ENCODE measurements at regions not wholly inside any gene's neighbourhood (a gene's known extent, or its start where the extent isn't known, plus 50 kb on each side); places are given as distances from the start of the nearest gene placed in this dataset.

GRCh38 chr2:508121-508520 is 169.1 kb downstream of the TMEM18 start:
- DNase-seq, result no peak

DNA sequence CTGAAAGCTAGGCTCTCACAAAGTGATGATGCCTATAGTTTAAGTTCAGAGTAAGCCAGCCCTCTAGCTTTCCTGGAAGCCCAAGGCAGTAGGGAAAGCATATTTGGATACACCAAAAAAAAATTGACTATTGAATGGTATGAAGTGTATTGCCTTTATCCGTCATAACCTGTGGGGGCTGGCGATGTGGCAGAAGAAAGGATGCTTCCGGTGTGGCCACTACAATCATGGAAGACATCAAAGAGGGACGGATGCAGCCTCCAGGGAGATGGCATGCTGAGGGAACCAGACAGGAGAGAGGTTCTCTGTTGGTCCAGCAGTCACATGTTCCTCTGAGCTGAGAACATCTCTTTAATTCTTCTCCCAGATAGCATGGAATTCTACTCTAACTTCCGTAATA is 170.3 kb downstream of the TMEM18 start:
- DNase-seq, result no peak

- DNase-seq, result no peak
These were observed 170.8 kb downstream of the TMEM18 start for GRCh38 chr2:506451-506850.

DNA sequence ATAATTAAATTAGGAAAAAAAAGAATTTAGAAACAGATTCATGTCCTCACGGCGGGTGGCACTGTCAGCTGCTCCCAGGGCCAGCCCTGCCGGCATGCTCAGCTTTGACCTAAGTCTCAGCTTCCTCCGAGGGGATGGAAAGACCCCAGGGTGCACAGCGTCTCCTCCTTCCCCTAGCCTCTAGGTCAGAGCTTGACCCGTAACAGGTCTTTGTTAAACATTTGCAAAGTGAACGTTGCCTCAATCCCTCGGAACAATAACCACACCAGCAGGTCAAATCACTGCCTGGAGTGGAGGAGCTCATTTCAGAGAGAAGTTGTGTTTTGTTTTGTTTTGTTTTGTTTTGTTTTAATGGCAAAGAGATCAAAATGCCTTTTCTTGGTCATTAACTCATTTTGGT is 171.3 kb downstream of the TMEM18 start:
- no peak for DNase-seq

DNA sequence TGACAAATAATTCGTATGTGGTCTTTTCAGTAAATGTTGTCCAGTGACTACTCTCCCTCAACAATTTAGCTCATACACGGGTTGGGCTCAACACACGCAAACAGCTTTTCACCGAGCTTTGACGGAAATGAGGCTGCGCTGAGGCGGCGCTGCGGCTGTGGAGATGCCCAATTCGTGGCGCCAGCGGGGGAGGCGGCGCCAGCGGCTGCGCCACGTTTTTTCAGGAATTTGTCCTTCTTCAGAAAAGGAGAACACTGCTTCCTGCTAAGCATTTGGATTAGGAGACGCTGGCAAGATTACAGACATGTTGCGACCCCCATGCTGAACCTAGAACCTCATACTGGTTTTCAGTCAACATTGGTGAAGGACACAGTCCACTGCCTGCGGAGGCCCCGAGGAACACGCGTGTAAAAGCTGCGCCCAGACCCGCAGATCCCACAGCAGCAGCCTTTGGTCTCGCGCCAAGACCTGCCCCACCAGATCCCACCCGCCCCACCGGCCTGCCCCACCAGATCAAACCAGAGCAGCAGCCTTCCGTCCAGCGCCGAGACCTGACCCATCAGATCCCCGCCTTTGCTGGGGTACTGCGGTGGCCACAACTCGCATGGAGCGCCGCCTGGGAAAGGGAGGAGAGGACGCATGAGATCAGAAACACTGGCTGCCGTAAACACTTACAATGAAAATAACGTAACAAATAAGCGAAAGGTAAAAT is 173.8 kb downstream of the TMEM18 start:
- DNase-seq, result no peak

DNA sequence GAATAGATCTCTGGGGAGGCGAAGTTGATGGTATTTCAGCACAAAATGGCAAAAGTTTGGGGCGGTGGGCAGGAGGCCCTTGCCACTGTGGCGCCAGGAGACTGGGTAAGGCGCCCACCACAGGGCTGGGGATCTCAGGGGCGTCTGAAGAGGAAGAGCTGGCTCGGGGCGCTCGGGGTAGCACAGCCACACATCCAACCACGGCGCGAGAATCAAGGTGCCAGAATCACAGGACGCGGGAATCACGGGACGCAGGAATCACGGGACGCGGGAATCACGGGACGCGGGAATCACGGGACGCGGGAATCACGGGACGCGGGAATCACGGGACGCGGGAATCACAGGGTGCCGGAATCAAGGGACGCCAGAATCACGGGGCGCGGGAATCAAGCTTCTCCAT is 174.4 kb downstream of the TMEM18 start:
- no peak for DNase-seq

- no peak for DNase-seq
These were observed 175.5 kb downstream of the TMEM18 start for GRCh38 chr2:501667-502066.

- no peak for DNase-seq
These were observed 176.1 kb downstream of the TMEM18 start for GRCh38 chr2:501130-501529.

DNA sequence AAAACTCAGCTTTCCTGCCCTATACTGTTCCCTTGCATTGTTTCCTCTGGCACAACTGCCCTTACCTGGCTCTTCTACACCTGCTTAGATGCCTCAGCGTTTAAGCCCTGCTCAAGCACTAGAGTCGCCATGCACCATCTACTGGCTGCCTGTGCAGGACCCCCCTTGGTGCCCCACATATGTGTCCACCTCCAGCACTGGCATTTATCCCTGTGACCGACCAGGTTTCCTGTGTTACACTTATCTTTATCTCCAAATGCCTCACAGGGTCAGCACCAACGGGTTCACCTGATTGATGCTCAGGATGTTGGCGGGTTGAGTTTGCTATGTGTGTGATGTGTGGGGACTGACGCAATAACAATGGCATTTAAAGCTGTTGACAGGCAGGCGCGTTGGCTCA is 177.5 kb downstream of the TMEM18 start:
- no peak for DNase-seq

DNA sequence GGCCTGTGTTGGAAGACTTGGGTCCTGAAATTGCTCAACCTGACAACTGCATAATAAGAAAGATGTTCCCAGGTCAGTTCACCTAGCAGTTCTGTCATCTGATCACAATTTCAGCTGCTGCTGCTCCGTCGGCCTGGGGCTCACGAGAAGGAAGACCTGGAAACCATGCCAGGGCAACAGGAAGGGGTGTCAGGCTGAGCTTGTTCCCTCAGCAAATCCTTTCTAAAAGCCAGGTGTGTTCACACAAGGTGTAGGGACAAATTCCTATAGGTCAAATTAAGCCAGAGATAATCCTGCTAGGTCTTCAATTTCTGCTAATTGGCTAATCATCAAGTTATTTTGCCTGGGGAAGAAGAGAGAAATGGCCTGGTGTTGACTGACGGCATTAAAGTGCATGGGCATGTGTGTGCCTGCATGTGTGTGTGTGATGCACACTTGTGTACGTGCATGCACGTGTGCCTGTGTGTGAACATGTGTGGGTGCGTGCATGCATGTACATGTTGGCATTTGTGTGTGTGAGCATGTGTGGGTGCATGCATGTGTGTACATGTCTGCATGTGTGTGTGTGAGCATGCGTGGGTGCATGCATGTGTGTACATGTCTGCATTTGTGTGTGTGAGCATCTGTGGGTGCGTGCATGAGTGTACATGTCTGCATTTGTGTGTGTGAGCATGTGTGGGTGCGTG is 178.6 kb downstream of the TMEM18 start:
- DNase-seq, result no peak

GRCh38 chr2:497770-498492 is 179.3 kb downstream of the TMEM18 start:
- no peak for DNase-seq

DNA sequence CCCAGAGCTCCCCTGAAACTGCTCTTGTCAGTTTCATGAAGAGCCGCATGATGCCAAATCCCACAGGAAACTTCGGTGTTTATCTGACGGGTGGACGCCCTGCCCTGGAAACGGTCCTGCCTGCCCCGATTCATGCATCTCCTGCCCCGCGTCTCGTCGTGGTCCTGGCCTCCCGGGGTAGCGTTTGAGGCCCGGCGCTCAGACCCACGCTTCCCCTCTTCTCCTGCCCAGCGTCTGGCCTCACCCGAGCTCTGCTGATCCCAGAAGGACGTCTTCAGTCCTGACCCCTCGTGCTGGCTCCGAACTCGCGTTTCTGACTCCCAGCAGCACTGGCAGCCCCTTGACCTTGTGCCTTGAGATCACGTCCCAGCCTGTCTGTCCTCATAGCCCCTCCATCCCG is 180.5 kb downstream of the TMEM18 start:
- DNase-seq, result no peak

DNA sequence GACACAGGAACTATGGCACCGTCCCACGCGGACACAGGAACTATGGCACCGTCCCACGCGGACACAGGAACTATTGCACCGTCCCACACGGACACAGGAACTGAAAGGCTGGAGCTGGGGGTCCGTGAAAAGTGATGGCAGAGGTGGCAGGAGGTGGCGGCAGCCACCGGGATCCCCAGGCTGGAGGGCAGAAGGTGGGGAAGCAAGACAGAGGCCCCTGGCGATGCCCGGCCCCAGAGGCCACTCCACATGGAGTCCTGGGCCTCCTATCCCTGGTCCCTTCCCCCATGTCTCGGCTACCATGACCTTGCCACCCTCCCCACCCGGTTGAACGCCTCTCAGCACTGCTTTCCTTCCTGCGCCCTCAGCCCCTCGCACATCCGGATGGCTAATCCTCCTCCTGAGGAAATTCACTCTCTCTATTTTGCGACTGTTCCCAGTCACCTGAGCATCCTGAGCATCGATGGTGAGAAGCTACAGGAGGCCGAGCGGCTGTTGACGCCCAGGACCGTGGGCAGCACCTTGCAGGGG is 181.4 kb downstream of the TMEM18 start:
- DNase-seq, result no peak

DNA sequence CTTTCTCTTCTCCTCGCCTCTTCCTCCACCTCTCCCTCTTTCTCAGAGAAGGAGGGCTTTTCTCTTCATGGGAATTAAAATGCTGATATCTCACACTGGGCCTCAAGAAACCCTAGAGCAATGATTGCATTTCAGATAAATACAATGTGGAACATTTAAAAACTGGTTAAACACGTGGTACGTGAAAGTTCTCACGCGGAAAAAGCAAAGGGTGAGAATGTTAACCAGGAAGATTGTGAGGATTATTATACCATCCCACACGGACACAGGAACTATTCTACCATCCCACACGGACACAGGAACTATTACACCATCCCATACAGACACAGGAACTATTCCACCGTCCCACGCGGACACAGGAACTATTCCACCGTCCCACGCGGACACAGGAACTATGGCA is 182.4 kb downstream of the TMEM18 start:
- DNase-seq, result no peak

GRCh38 chr2:493228-493627 is 184.0 kb downstream of the TMEM18 start:
- DNase-seq, result no peak

DNA sequence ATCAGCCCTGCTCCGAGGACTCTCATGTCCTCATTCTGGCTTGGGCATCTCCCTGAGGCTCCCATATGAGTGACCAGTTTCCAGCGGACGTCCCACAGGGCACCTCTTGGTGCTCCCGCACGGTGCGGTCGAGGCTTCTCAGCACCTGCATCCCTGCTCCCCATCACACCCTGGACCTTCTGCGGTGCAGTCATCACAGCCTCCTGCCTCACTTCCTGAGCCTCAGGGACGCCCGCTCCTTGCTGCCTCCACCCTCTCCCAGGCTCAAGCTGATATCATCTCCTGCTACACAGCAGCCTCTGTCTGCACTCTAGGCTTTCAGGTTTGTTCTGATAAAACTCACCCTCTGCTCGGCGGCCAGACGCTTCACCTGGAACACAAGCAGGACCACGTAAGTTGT is 185.0 kb downstream of the TMEM18 start:
- DNase-seq, result no peak

GRCh38 chr2:489838-490237 is 187.4 kb downstream of the TMEM18 start:
- DNase-seq, result no peak

- no peak for DNase-seq
These were observed 188.1 kb downstream of the TMEM18 start for GRCh38 chr2:489084-489483.

GRCh38 chr2:487186-488079 is 189.8 kb downstream of the TMEM18 start:
- DNase-seq, result no peak

- DNase-seq, result no peak
These were observed 190.8 kb downstream of the TMEM18 start for GRCh38 chr2:486371-486770.

- DNase-seq, result no peak
These were observed 193.5 kb upstream of the ALKAL2 start for GRCh38 chr2:481388-481787.

DNA sequence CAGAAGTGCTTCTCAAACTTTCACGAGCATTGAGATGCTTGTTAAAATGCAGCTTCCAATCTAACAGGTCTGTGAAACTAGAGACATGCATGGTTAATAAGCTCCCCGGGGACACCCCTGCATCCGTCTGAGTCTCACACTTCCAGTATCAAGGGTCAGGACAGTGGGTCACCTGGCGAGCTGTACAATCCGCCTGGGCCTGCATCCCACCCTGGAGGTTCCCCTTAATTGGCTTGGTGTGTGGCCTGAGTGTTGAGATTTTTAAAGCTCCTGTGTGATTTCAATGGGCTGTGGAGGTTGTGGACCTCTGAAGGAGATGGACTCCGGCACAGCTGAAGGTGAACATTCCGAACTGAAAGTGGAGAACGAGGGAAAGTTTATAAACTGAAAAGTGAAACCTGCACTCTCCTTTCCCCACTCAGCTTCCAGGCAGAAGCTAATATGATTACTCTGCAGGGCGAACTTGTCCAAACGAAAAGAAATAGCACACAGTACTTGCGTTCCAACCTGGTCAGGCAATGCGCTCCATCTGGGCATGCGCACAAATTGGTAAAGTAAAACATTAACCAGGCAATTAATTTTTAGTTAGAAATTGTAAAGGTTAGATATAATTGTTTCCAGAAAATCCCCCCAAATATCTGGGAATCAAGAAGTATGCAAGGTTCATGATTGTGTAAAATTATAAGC is 191.7 kb upstream of the ALKAL2 start:
- DNase-seq, result no peak

Data from CD4-positive, alpha-beta T cell treated with Interleukin-10 for 1 hour (primary cell).